ENCODE measurements at regions not wholly inside any gene's neighbourhood (a gene's known extent, or its start where the extent isn't known, plus 50 kb on each side); places are given as distances from the start of the nearest gene placed in this dataset.
"Not testable (repeated sequence)": the region's sequence is repeated elsewhere in the genome, so short reads cannot be mapped to it uniquely, and the experiment has no call there.

DNA sequence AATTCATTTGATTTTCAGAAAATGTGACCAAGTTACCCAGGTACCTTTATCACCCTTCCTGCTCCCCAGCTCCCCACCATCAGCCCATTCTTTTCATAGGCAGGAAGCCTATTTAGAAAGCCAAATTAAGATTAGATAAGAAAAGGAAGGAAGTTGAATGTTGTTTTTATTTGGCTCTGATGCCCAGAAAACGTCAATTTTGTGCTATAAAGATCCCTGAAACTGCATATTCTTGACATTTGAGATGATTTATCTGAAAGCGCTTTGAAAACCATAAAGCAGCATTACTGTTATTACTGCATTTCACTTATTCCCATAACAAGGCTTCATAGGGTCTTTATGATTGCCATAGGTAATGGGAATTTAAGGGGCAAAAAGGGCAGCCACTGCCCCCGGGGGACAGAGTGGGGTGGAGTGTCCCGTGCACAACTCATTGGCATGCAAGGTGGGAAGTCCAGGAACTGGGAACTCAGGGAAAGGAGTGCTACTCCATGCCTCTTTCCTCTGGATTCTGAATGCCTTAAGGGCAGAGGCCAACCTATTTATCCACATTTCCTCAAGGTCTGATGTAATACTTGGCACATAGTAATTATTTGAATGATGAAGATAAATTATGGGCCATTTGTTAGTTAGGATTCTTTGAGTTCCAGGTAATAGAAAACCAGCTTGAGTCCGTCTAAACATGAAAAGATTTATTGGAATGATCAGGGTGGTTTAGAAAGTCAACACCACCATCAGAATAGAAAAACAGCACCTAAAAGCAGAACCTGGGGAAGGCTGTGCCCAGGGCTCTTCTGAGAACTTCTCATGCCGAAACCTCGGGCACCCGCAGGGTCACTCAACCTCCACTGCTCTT, 100.6 kb upstream of the ELMO1 start:
- no peak for DNase-seq

GRCh38 chr7:37550426-37550825, 101.8 kb upstream of the ELMO1 start:
- DNase-seq = no peak

DNA sequence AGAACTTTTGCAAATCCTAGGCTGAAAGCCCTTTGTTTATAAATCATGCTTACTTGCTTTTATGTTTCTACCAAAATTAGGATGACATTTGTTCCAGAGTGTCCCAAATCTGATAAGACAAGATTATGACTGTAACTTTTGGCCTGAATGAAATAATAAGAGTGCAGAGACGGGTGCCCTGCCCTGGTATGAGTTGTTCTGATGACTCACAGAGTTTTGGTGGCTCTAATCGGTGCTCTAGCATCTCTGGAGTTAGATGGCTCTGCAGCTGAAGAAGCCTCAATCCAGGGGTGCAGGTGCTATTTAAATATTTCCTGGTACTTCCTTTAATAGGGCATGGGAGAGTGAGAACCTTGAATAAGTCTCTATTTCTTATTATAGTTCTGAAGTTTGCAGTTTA, 102.2 kb upstream of the ELMO1 start:
- no peak for DNase-seq

DNA sequence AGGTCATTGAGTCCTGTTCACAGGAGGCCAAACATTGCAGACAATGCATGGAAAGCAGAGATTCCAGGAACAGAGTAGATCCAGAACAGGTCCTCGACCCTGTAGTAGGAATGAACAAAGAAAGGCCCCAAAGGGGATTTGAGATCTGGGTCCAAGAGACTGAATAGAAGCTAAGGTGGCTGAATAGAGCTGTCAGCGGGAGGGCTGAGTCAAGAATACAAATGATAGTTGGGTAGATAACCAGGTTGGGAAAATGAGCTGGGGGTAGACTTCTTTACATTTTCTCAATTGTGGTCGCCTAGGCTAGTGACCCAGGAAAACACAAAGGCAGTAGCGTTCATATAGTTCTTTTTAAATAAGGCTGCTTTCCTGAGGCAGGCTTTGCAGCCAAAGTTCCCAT, 103.4 kb upstream of the ELMO1 start:
- no peak for DNase-seq

GRCh38 chr7:37552439-37552838, 103.8 kb upstream of the ELMO1 start:
- DNase-seq = not testable (repeated sequence)

DNA sequence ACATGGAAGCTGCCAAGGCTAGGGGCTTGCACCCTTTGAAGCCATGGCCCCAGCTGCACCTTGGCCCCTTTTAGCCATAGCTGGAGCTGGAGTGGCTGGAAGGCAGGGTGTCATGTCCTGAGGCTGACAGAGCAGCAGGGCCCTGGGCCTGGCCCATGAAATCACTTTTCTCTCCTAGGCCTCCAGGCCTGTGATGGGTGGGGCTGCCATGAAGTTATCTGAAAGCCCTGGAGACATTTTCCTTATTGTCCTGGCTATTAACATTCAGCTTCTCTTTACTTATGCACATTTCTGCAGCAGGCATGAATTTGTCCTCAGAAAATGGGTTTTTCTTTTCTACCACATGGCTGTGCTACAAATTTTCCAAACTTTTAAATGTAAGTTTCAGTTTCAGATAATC, 106.9 kb upstream of the ELMO1 start:
- no peak for DNase-seq

GRCh38 chr7:37557571-37558209, 109.0 kb upstream of the ELMO1 start:
- DNase-seq = no peak

- DNase-seq = no peak
Observed at GRCh38 chr7:37558320-37559096, 109.8 kb upstream of the ELMO1 start.

DNA sequence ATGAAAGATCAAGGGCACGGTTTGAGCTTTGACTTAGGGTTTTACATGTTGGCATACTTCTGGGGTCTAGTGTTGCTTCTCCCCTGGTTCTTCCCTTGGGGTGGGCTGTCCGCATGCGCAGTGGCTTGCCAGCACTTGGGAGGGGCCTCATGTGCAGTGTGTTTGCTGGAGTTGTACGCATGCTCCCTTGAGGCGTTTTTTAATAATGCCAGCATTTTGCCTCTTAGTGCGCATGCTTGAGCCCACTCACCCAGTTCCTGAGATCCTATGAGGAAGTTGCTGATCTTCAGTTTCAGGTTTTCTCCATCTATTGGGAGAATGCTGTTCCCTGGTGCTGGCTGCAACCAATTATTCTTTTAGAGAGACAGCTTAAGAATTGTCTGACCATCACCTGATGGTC, 113.4 kb upstream of the GPR141 start:
- no peak for DNase-seq

DNA sequence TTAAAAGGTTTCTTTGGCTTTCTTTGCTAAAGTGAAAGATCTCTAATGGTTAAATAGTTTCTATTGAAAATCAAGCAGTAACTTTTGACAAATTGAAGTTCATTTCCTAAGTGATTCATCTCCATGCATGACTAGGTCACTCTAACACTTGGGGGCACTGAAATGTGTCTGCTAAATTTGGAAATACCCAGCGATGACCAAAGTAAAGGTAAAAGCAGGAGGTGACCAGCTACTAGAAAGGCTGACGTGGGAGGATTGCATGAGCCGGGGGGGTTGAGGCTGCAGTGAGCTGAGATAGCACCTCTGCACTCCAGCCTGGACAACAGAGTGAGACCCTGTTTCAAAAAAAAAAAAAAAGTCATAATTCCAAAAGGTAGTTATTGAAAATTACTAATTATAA, 111.8 kb upstream of the GPR141 start:
- no peak for DNase-seq

DNA sequence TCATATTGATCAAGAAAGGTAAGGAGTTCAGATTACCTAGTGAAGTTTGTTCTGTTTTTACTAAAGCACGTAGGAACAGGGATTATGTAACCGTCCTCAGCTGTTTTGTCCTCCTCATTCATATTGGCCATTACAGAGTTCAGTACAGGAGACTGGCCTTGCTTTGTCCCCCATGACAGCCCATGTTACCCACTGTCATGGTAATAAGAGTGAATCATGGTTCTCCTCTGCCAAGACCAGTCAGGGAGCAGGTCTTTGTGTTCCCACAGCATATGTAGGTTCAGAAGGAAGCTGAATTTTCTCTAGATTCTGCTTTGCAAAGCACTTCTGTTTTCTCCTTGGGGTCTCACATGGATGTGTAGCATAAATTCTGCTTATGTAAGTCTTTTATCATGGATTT, 106.2 kb upstream of the GPR141 start:
- no peak for DNase-seq

GRCh38 chr7:37577901-37578300, 105.7 kb upstream of the GPR141 start:
- no peak for DNase-seq

- no peak for DNase-seq
Observed at GRCh38 chr7:37578350-37578749, 105.2 kb upstream of the GPR141 start.

GRCh38 chr7:37580376-37580775, 103.2 kb upstream of the GPR141 start:
- DNase-seq = no peak

DNA sequence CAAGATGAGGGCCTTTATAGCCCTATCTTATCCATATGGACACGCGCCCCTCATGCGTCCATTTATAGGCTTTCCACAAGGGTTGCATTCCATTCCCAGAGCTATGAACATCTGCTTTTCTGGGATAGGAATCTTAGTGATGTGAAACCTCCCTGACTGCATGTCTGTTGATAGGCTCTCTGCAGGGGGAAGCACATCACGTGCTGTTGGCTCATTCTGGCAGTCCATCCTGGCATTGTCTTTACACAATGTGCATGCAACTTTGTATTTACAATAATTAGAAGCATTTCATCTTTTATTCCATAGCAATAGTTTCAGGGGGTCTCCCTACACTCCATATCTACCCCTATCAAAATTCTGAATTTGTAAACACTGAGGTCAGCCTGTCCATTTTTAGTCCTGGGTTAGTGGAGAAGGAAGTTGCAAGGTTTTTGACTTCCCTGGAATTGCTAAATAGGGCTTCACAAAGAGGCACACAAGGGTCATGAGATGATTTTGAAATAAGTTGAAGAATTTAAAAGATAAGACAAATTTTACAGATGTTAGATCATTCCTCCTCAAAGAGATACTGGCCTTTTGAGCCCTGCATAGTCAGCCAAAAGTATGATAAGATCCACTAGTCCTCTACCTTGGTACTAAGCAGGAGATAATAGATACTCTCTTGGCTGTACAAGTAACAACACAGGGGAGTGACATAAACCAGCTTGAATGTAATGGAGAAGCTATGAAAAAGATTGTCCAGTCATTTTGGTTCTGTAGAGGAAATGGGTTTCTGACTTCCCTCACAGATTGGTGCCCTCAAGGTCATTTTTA, 98.7 kb upstream of the GPR141 start:
- peak; percentile 1 for DNase-seq

DNA sequence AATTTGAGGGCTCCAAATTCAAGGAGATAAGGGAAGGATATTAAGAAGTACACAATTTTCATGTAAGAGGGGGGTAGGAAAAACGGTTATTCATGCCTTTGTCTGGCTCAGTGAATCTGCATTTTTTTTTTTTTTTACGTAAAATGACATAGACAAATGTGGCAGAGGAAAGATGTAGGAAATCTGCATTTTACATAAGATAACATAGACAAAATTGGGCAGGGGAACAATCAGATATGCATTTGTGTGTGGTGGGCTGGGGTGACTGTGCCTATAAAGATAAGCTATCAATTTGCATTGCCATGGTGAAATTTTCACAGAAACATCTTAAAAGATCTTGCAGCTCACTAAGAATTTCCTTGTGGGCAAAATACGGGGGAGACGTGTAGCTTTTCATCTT, 92.7 kb upstream of the GPR141 start:
- DNase-seq = no peak

DNA sequence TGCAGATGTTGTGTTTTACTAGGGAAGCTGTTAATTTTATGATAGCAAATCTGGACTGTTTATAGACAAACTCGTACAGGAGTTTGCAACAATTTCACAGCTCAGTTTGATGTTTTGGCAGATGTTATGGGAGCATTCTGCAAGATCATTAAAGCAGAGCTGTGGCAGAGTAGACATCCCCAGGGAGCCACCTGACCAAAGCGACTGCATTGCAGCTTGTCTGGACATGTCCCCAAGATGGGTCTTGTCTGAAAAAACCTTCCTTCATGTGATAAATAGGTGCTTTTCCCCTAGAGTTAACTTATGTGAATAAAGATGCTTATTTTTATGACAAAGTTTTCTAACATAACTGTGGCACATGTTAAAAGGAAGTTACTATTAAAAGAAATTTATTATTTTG, 91.2 kb upstream of the GPR141 start:
- DNase-seq = no peak

DNA sequence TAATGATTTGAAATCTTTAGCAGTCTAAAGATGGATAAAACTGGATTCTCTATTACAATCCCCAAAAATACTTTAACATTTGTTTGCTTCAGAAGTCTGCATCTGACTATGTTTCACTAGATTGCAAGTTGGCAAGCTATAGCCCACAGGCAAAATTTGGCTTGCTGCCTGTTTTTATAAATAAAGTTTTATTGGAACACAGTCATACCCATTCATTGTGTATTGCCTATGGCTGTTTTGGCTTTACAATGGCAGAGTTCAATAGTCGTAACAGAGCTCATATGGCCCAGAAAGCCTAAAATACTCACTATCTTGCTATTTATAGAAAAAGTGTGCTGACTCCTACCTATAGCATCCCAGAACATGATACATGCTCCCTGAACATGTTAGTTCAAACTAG, 89.0 kb upstream of the GPR141 start:
- no peak for DNase-seq

- DNase-seq = no peak
Observed at GRCh38 chr7:37598824-37599223, 84.7 kb upstream of the GPR141 start.

DNA sequence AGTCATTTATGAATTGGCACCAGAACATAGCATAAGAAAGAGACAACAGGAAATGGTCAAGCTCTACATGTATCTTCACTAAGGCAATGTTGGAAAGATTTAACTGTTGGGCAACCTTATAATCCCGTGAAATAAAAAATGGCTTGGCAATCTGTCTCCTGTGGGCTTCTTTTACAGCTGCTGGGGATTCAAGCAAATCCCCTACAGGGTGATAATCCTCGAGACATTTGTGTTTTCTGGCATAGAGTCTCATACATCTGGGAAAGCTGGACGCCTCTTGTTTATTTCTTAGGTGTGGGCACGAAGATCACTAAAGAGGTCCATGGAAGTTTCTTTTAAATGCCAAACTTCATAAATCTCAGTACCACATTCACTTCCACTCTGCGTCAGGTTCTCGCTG, 82.2 kb upstream of the GPR141 start:
- no peak for DNase-seq

- no peak for DNase-seq
Observed at GRCh38 chr7:37604078-37604477, 79.5 kb upstream of the GPR141 start.

DNA sequence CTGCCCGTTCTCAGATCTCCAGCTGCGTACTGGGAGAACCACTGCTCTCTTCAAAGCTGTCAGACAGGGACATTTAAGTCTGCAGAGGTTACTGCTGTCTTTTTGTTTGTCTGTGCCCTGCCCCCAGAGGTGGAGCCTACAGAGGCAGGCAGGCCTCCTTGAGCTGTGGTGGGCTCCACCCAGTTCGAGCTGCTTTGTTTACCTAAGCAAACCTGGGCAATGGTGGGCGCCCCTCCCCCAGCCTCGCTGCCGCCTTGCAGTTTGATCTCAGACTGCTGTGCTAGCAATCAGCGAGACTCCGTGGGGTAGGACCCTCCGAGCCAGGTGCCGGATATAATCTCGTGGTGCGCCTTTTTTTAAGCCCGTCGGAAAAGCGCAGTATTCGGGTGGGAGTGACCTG, 66.2 kb upstream of the GPR141 start:
- DNase-seq = not testable (repeated sequence)

GRCh38 chr7:37633048-37633447, 50.5 kb upstream of the GPR141 start:
- no peak for DNase-seq

Data from dermis blood vessel endothelial cell (primary cell).